Activated CD8-positive, alpha-beta T cell treated with anti-CD3 and anti-CD28 coated beads for 36 hours (primary cell): ENCODE measurements at regions not wholly inside any gene's neighbourhood (a gene's known extent, or its start where the extent isn't known, plus 50 kb on each side); places are given as distances from the start of the nearest gene placed in this dataset.

Experiments used
- ATAC-seq: fragments of 200-7000 bp; cut with Tn5 transposase; one replicate; pipeline ENCODE4 v1.10.0; 2021; ENCODE audit warnings: mild to moderate bottlenecking, moderate library complexity
- CTCF ChIA-PET: fragments of 350-600 bp; sonication (Branson Sonifier 250); formaldehyde crosslinking; loops from one replicate; lab custom pipeline; 2021; ENCODE audit warnings: antibody characterized with exemption; lab: Charles Lee
- POLR2A ChIA-PET: fragments of 350-600 bp; sonication (Branson Sonifier 250); formaldehyde crosslinking; loops from one replicate; lab custom pipeline; 2021; ENCODE audit warnings: antibody characterized with exemption; lab: Charles Lee
- DNase-seq: peaks from one replicate; pipeline ENCODE4 v3.0.0-alpha.2; 2020
- H3K27ac Mint-ChIP-seq: one replicate; pipeline ENCODE4 v1.8.0; 2021; ENCODE audit warnings: mild to moderate bottlenecking, mixed read lengths
- H3K27me3 Mint-ChIP-seq: one replicate; pipeline ENCODE4 v1.8.0; 2021; ENCODE audit warnings: mixed read lengths
- H3K36me3 Mint-ChIP-seq: one replicate; pipeline ENCODE4 v1.8.0; 2021; ENCODE audit warnings: low read depth, mixed read lengths
- H3K4me1 Mint-ChIP-seq: one replicate; pipeline ENCODE4 v1.8.0; 2021; ENCODE audit warnings: low read depth, mixed read lengths
- H3K4me3 Mint-ChIP-seq: one replicate; pipeline ENCODE4 v1.8.0; 2021; ENCODE audit warnings: mild to moderate bottlenecking, moderate library complexity, mixed read lengths
- H3K9me3 Mint-ChIP-seq: one replicate; pipeline ENCODE4 v1.8.0; 2021; ENCODE audit warnings: mixed read lengths
- intact Hi-C: fragments of 100-400 bp; cut with micrococcal nuclease; formaldehyde crosslinking; loops from one replicate; pipeline ENCODE4 v1.10.0; 2022
- TF ChIP-seq, protein P1 (sequence below): fragments of 200-600 bp; IDR thresholded peaks from one replicate; pipeline ENCODE4 v1.8.0; 2022; ENCODE audit warnings: antibody characterized with exemption, mild to moderate bottlenecking

DNA sequence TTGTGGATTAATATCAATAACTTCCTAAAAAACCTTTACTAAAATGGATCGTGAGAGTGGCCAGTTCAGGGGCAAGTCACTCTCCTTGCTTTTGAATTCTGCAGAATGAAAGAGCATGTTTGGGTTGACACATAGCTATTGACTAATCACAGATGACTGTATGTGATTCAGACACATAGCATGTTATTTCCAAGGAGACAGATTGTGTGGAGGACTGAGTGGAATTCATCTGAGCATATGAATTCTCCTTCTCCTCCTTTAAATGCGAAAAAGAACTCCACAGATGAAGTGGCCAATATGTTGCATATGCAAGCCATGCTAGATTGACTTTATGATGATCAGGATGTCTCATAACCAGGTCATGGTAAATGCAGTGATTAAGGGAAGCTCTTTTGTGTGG lies 249.4 kb upstream of the FAM98A start:
- ChIA-PET POLR2A (no interaction called here), CTCF (no interaction called here)
- Mint-ChIP-seq H3K27me3 (no peaks in the 10 kb centered on the region), H3K36me3 (no peaks in the 10 kb centered on the region), H3K9me3 (peaks cover 11% of the 10 kb centered on the region), H3K4me3 (no peak overlapping the region), H3K27ac (no peak overlapping the region), H3K4me1 (no peaks in the 10 kb centered on the region)
- DNase-seq (no peak), ATAC-seq (no peak)
- intact Hi-C loops, result no loop called here
- TF ChIP-seq, protein P1, sequence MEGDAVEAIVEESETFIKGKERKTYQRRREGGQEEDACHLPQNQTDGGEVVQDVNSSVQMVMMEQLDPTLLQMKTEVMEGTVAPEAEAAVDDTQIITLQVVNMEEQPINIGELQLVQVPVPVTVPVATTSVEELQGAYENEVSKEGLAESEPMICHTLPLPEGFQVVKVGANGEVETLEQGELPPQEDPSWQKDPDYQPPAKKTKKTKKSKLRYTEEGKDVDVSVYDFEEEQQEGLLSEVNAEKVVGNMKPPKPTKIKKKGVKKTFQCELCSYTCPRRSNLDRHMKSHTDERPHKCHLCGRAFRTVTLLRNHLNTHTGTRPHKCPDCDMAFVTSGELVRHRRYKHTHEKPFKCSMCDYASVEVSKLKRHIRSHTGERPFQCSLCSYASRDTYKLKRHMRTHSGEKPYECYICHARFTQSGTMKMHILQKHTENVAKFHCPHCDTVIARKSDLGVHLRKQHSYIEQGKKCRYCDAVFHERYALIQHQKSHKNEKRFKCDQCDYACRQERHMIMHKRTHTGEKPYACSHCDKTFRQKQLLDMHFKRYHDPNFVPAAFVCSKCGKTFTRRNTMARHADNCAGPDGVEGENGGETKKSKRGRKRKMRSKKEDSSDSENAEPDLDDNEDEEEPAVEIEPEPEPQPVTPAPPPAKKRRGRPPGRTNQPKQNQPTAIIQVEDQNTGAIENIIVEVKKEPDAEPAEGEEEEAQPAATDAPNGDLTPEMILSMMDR, result no peak

DNA sequence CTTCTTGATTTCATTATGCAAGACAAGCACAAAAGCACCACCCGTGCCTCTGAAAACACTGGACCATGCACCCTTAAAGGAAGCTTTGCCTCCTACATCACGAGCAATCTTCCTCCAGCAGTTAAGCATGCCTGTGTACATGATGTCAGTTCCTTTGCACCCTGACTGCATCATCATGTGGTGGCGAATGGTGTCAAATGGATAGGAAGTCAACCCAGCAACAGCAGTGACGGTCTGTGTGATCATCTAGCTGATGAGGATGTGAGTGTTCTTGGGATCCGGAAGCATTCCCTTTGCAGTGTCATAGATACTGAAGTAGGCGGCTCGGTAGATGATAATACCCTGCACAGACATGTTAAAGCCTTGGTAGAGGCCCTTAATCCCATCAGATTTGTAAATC lies 240.7 kb upstream of the FAM98A start:
- TF ChIP-seq, protein P1, result no peak
- intact Hi-C loops, result no loop called here
- no peaks in the 10 kb centered on the region for H3K36me3 Mint-ChIP-seq
- ATAC-seq (no peak), DNase-seq (no peak)
- ChIA-PET CTCF (no interaction called here), POLR2A (no interaction called here)
- no peaks in the 10 kb centered on the region for H3K27me3 Mint-ChIP-seq
- H3K4me1 Mint-ChIP-seq, result no peaks in the 10 kb centered on the region
- H3K27ac Mint-ChIP-seq, result no peak overlapping the region
- no peak overlapping the region for H3K4me3 Mint-ChIP-seq
- no peaks in the 10 kb centered on the region for H3K9me3 Mint-ChIP-seq

- ChIA-PET POLR2A (no interaction called here), CTCF (no interaction called here)
- no peaks in the 10 kb centered on the region for H3K27me3 Mint-ChIP-seq
- H3K36me3 Mint-ChIP-seq, result no peaks in the 10 kb centered on the region
- no peaks in the 10 kb centered on the region for H3K9me3 Mint-ChIP-seq
- no peak for DNase-seq
- no peaks in the 10 kb centered on the region for H3K4me1 Mint-ChIP-seq
- ATAC-seq, result no peak
- no peak overlapping the region for H3K4me3 Mint-ChIP-seq
- no peak overlapping the region for H3K27ac Mint-ChIP-seq
- intact Hi-C loops, result no loop called here
- TF ChIP-seq, protein P1, result no peak
These were observed 237.5 kb upstream of the FAM98A start for GRCh38 chr2:33836628-33837027.

DNA sequence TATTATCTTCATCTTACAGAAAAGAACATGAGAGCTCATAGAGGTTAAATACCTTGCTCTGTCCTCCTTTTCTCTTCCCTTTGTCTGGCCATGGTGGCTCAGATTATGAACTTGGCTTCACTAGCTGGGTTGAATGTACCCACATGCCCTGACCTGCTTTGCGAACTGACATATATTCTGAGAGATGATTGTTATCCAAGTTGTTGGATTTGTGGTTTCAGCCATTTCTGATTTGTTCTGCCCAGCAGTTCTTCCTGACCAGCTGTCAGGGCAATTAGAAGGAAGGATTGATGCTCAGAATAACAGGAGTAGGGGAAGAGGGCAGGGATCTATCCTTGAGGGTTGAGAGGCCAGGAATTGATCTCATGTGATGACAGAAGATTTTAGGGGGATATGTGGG lies 236.8 kb upstream of the FAM98A start:
- H3K4me1 Mint-ChIP-seq, result no peaks in the 10 kb centered on the region
- ATAC-seq (no peak), DNase-seq (no peak)
- TF ChIP-seq, protein P1, result no peak
- H3K9me3 Mint-ChIP-seq, result no peaks in the 10 kb centered on the region
- no peak overlapping the region for H3K4me3 Mint-ChIP-seq
- H3K27ac Mint-ChIP-seq, result no peak overlapping the region
- ChIA-PET CTCF (no interaction called here), POLR2A (no interaction called here)
- no peaks in the 10 kb centered on the region for H3K36me3 Mint-ChIP-seq
- no peaks in the 10 kb centered on the region for H3K27me3 Mint-ChIP-seq
- intact Hi-C loops, result no loop called here

DNA sequence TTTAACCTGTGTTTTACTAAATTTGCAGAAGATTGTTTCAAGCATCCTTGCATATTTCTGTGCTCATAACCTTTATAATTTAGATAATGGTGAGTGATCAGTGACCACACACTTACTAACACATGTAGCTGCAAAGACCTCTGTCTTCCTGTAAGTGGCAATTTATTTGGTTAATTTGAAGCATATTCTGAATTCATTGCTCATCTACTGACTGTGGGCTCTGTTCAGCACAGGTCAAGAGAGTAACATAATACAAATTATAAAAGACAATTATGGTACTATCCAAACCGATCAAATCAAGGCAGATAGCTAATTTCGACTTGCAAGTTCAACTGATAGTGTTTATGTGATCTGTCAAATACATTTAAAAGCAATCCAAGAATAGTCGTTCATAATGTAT lies 223.9 kb upstream of the FAM98A start:
- H3K4me1 Mint-ChIP-seq, result no peaks in the 10 kb centered on the region
- peaks cover 3% of the 10 kb centered on the region for H3K9me3 Mint-ChIP-seq
- TF ChIP-seq, protein P1, result no peak
- ChIA-PET POLR2A (interaction anchor here (0.6 kb wide), 1 partner anchor 1062 kb away, joined by 3 read pairs; no protein-coding TSS in a partner anchor), CTCF (no interaction called here)
- H3K27me3 Mint-ChIP-seq, result no peaks in the 10 kb centered on the region
- H3K4me3 Mint-ChIP-seq, result no peak overlapping the region
- no peak for DNase-seq
- no peaks in the 10 kb centered on the region for H3K36me3 Mint-ChIP-seq
- no peak for ATAC-seq
- H3K27ac Mint-ChIP-seq, result no peak overlapping the region
- intact Hi-C loops, result no loop called here
